Motor neuron (in vitro differentiated cells): ENCODE measurements at regions not wholly inside any gene's neighbourhood (a gene's known extent, or its start where the extent isn't known, plus 50 kb on each side); places are given as distances from the start of the nearest gene placed in this dataset.

Experiments
- ATAC-seq, 8 experiments: fragments of 200-7000 bp; cut with Tn5 transposase; replicated peaks in 6 of 8; 2 replicates each; pipeline ENCODE4 v1.8.0; 2021; ENCODE audit warnings: mild to moderate bottlenecking in 8 of 8, moderate library complexity in 8 of 8
- H3K27ac ChIP-seq, 2 donors: fragments of 250-450 bp; sonication (Bioruptor Pico); 2 replicates each; pipeline ENCODE4 v1.9.0; 2021; ENCODE audit warnings: antibody characterized with exemption in 2 of 2, mild to moderate bottlenecking in 2 of 2, moderate library complexity in 1 of 2
- H3K4me1 ChIP-seq, 2 donors: fragments of 250-450 bp; sonication (Bioruptor Pico); replicated peaks in 1 of 2; 2 replicates each; pipeline ENCODE4 v1.6.1; 2021; ENCODE audit warnings: antibody characterized with exemption in 2 of 2, mild to moderate bottlenecking in 2 of 2, moderate library complexity in 1 of 2
- H3K4me3 ChIP-seq, 5 donors: fragments of 250-450 bp; sonication (Bioruptor Pico); 2 replicates each; pipeline ENCODE4 v1.9.0; 2021; ENCODE audit warnings: antibody characterized with exemption in 5 of 5, mild to moderate bottlenecking in 5 of 5, moderate library complexity in 4 of 5
- WGBS, 10 experiments: fragments of 450-650 bp; shearing (Covaris generic); methylation state at CpG; one replicate each; pipeline ENCODE4 v1.0.0; 2022; 5-methylcytosine and 5-hydroxymethylcytosine counted together
- in situ Hi-C, 9 experiments: fragments of 400-800 bp; cut with MboI; loops; one replicate each; pipeline ENCODE4 v1.15.0; 2021; ENCODE audit warnings: low sequenced_read_pairs in 9 of 9, low pct_unique_long_range_greater_than_20kb in 2 of 9; ENCODE audit not compliant: unreplicated experiment in 9 of 9

GRCh38 chr21:16811970-16812369, 700.9 kb upstream of the CXADR start:
- in situ Hi-C loops = no loop called here
- Histone ChIP-seq H3K27ac (no peak overlapping the region), H3K4me3 (no peak overlapping the region), H3K4me1 (no peaks in the 10 kb centered on the region)
- ATAC-seq = no peak

GRCh38 chr21:16815243-16815642, 697.6 kb upstream of the CXADR start:
- H3K4me3 ChIP-seq = no peak overlapping the region
- peak in 1 of 8 experiments; percentile 60 for ATAC-seq
- in situ Hi-C loops = no loop called here
- no peak overlapping the region for H3K27ac ChIP-seq
- H3K4me1 ChIP-seq = no peaks in the 10 kb centered on the region
- 60 to 95% (median 92%) methylated on average over 1 to 2 of the region's 2 CpGs; no CpG with 5 or more reads in 2 of the 10 experiments for WGBS, 10 experiments

- Histone ChIP-seq H3K4me1 (no peaks in the 10 kb centered on the region), H3K4me3 (no peak overlapping the region), H3K27ac (no peak overlapping the region)
- no peak for ATAC-seq
- WGBS, 10 experiments = 71 to 100% (median 93%) methylated on average over 1 of the region's 1 CpG; no CpG with 5 or more reads in 6 of the 10 experiments
- in situ Hi-C loops = no loop called here
Measured at GRCh38 chr21:16821588-16821987, 691.3 kb upstream of the CXADR start.

- H3K27ac ChIP-seq = no peak overlapping the region
- no peaks in the 10 kb centered on the region for H3K4me1 ChIP-seq
- H3K4me3 ChIP-seq = no peak overlapping the region
- in situ Hi-C loops = no loop called here
- 29 to 86% (median 75%) methylated on average over 2 to 3 of the region's 3 CpGs; no CpG with 5 or more reads in 1 of the 10 experiments for WGBS, 10 experiments
- ATAC-seq = no peak
Measured at GRCh38 chr21:16829532-16829931, 683.3 kb upstream of the CXADR start.

- Histone ChIP-seq H3K4me1 (no peaks in the 10 kb centered on the region), H3K27ac (no peak overlapping the region), H3K4me3 (no peak overlapping the region)
- in situ Hi-C loops = no loop called here
- no peak for ATAC-seq
Measured at GRCh38 chr21:16832791-16833190, 680.1 kb upstream of the CXADR start.

- H3K4me3 ChIP-seq = no peak overlapping the region
- WGBS, 10 experiments = 17 to 100% (median 100%) methylated on average over 1 of the region's 1 CpG; no CpG with 5 or more reads in 3 of the 10 experiments
- ATAC-seq = no peak
- in situ Hi-C loops = no loop called here
- H3K27ac ChIP-seq = no peak overlapping the region
- peaks cover 3% of the 10 kb centered on the region in 2 donors for H3K4me1 ChIP-seq
Measured at GRCh38 chr21:16834791-16835190, 678.1 kb upstream of the CXADR start.

GRCh38 chr21:16837321-16837720, 675.5 kb upstream of the CXADR start:
- Histone ChIP-seq H3K27ac (no peak overlapping the region), H3K4me3 (no peak overlapping the region), H3K4me1 (peaks cover 3 to 8% of the 10 kb centered on the region in 2 donors)
- peak in 3 of 8 experiments; percentile 24 to 52 (median 31) for ATAC-seq
- in situ Hi-C loops = no loop called here

GRCh38 chr21:16837721-16838120, 675.1 kb upstream of the CXADR start:
- Histone ChIP-seq H3K27ac (no peak overlapping the region), H3K4me1 (peaks cover 3 to 12% of the 10 kb centered on the region in 2 donors), H3K4me3 (no peak overlapping the region)
- WGBS, 10 experiments = 45 to 93% (median 78%) methylated on average over 1 to 2 of the region's 2 CpGs; no CpG with 5 or more reads in 2 of the 10 experiments
- in situ Hi-C loops = no loop called here
- peak in 5 of 8 experiments; percentile 32 to 61 (median 50) for ATAC-seq

- in situ Hi-C loops = no loop called here
- ATAC-seq = peak in 2 of 8 experiments; percentile 25 to 53
- Histone ChIP-seq H3K27ac (no peak overlapping the region), H3K4me1 (peaks cover 3 to 17% of the 10 kb centered on the region in 2 donors), H3K4me3 (no peak overlapping the region)
- WGBS, 10 experiments = 23 to 88% (median 75%) methylated on average over 1 to 3 of the region's 3 CpGs; no CpG with 5 or more reads in 2 of the 10 experiments
Measured at GRCh38 chr21:16838331-16838730, 674.5 kb upstream of the CXADR start.

- no peak overlapping the region for H3K4me3 ChIP-seq
- H3K4me1 ChIP-seq = peaks cover 3 to 17% of the 10 kb centered on the region in 2 donors
- no peak for ATAC-seq
- in situ Hi-C loops = no loop called here
- H3K27ac ChIP-seq = no peak overlapping the region
Measured at GRCh38 chr21:16840538-16840937, 672.3 kb upstream of the CXADR start.

GRCh38 chr21:16841975-16842695, 670.7 kb upstream of the CXADR start:
- H3K4me3 ChIP-seq = no peak overlapping the region
- ATAC-seq = peak in 4 of 8 experiments; percentile 35 to 53 (median 42)

GRCh38 chr21:16842696-16843035, 670.2 kb upstream of the CXADR start:
- peaks cover 3 to 17% of the 10 kb centered on the region in 2 donors for H3K4me1 ChIP-seq
- H3K27ac ChIP-seq = no peak overlapping the region
- in situ Hi-C loops = no loop called here
- ATAC-seq = peak; percentile 40 to 96 (median 77)
- 0 to 91% (median 40%) methylated on average over 2 to 5 of the region's 5 CpGs; no CpG with 5 or more reads in 1 of the 10 experiments for WGBS, 10 experiments
- H3K4me3 ChIP-seq = no peak overlapping the region

More at GRCh38 chr21:16841975-16842695, 670.7 kb upstream of the CXADR start:
- 0 to 100% (median 72%) methylated on average over 1 to 4 of the region's 4 CpGs for WGBS, 10 experiments
- in situ Hi-C loops = no loop called here
- H3K4me1 ChIP-seq = peaks cover 3 to 17% of the 10 kb centered on the region in 2 donors
- no peak overlapping the region for H3K27ac ChIP-seq

- no peak overlapping the region for H3K4me3 ChIP-seq
- ATAC-seq = no peak
- in situ Hi-C loops = no loop called here
- H3K27ac ChIP-seq = no peak overlapping the region
- 53 to 100% (median 92%) methylated on average over 1 to 2 of the region's 2 CpGs; no CpG with 5 or more reads in 1 of the 10 experiments for WGBS, 10 experiments
- H3K4me1 ChIP-seq = peaks cover 0 to 10% of the 10 kb centered on the region in 2 donors
Measured at GRCh38 chr21:16847211-16847610, 665.6 kb upstream of the CXADR start.

GRCh38 chr21:16851054-16851453, 661.8 kb upstream of the CXADR start:
- WGBS, 10 experiments = 50 to 100% (median 91%) methylated on average over 1 to 2 of the region's 2 CpGs; no CpG with 5 or more reads in 2 of the 10 experiments
- Histone ChIP-seq H3K4me1 (no peaks in the 10 kb centered on the region), H3K27ac (no peak overlapping the region), H3K4me3 (no peak overlapping the region)
- ATAC-seq = no peak
- in situ Hi-C loops = loop anchor here in 1 of 9 experiments (25.0 kb wide), 1 partner anchor 111 kb away; no protein-coding TSS in a partner anchor
